MCF 10A (cell line): ENCODE measurements at regions not wholly inside any gene's neighbourhood (a gene's known extent, or its start where the extent isn't known, plus 50 kb on each side); places are given as distances from the start of the nearest gene placed in this dataset.

ENCODE experiments used
- BruUV-seq: library from RNA; stranded (reverse); fragments of 400-500 nt; replicated peaks from 2 replicates; lab custom pipeline; 2021; lab: Mats Ljungman, UMichigan
- CTCF ChIA-PET: fragments of 300-600 bp; sonication (Branson Sonifier 250); formaldehyde crosslinking; extraction: SDS; loops from one replicate; lab custom pipeline; 2021; ENCODE audit warnings: antibody characterized with exemption, inconsistent platforms; lab: Yijun Ruan, JAX
- POLR2A ChIA-PET: fragments of 300-600, 350-650 bp; sonication (Branson Sonifier 250); formaldehyde crosslinking; extraction: SDS; loops from one replicate; lab custom pipeline; 2020; ENCODE audit warnings: antibody characterized with exemption, inconsistent platforms; lab: Yijun Ruan, JAX
- DNase-seq: peaks from one replicate; pipeline ENCODE4 v3.0.0-alpha.2; 2018; ENCODE audit not compliant: unreplicated experiment
- H3K27ac Mint-ChIP-seq: one replicate; pipeline ENCODE4 v1.8.0; 2022; ENCODE audit warnings: mild to moderate bottlenecking, low read depth, mixed read lengths; ENCODE audit not compliant: unreplicated experiment
- H3K27me3 Mint-ChIP-seq: one replicate; pipeline ENCODE4 v1.8.0; 2022; ENCODE audit warnings: mixed read lengths; ENCODE audit not compliant: insufficient read depth, unreplicated experiment
- H3K36me3 Mint-ChIP-seq: one replicate; pipeline ENCODE4 v1.8.0; 2022; ENCODE audit warnings: mild to moderate bottlenecking, moderate library complexity, mixed read lengths; ENCODE audit not compliant: insufficient read depth, unreplicated experiment
- H3K4me1 Mint-ChIP-seq: one replicate; pipeline ENCODE4 v1.8.0; 2022; ENCODE audit warnings: mixed read lengths; ENCODE audit not compliant: insufficient read depth, unreplicated experiment
- H3K4me3 Mint-ChIP-seq: one replicate; pipeline ENCODE4 v1.8.0; 2022; ENCODE audit warnings: mild to moderate bottlenecking, moderate library complexity, mixed read lengths; ENCODE audit not compliant: unreplicated experiment
- H3K9me3 Mint-ChIP-seq: one replicate; pipeline ENCODE4 v1.8.0; 2022; ENCODE audit warnings: mixed read lengths; ENCODE audit not compliant: unreplicated experiment
- CTCF ChIP-seq: fragments of 200-600 bp; IDR thresholded peaks from one replicate; pipeline ENCODE4 v1.8.0; 2022; ENCODE audit warnings: antibody characterized with exemption, mild to moderate bottlenecking; ENCODE audit not compliant: unreplicated experiment
- intact Hi-C: fragments of 100-400 bp; cut with micrococcal nuclease; formaldehyde crosslinking; loops from 2 replicates; pipeline ENCODE4 v1.14.1; 2022

- Mint-ChIP-seq H3K4me3 (no peak overlapping the region), H3K9me3 (no peaks in the 10 kb centered on the region), H3K4me1 (peaks cover 15% of the 10 kb centered on the region), H3K27ac (no peak overlapping the region), H3K27me3 (no peaks in the 10 kb centered on the region), H3K36me3 (no peaks in the 10 kb centered on the region)
- intact Hi-C loops: no loop called here
- CTCF ChIA-PET: interaction anchor here (0.7 kb wide), 1 partner anchor 182 kb away, joined by 5 read pairs; no protein-coding TSS in a partner anchor
- no TSS peak for BruUV-seq
- POLR2A ChIA-PET: interaction anchor here (0.6 to 1.0 kb wide), 2 partner anchors 142 to 163 kb away, joined by 3 to 4 read pairs; partner anchors contain the start of gene TGFA
- DNase-seq: no peak
- TF ChIP-seq CTCF: no peak
Measured at GRCh38 chr2:70391259-70391658, 89.4 kb upstream of the FAM136A start.

GRCh38 chr2:70388813-70389212 is 86.9 kb upstream of the FAM136A start:
- no peak for DNase-seq
- ChIA-PET CTCF (interaction anchor here (0.8 to 1.2 kb wide), 3 partner anchors 56 to 163 kb away, joined by 3 to 4 read pairs (median 3); no protein-coding TSS in a partner anchor), POLR2A (interaction anchor here (1.1 to 1.8 kb wide), 5 partner anchors 12 to 215 kb away, joined by 3 to 4 read pairs (median 3); no protein-coding TSS in a partner anchor)
- no peak for TF ChIP-seq CTCF
- Mint-ChIP-seq H3K4me3 (no peak overlapping the region), H3K27ac (no peak overlapping the region), H3K9me3 (no peaks in the 10 kb centered on the region), H3K4me1 (peaks cover 15% of the 10 kb centered on the region), H3K36me3 (no peaks in the 10 kb centered on the region), H3K27me3 (no peaks in the 10 kb centered on the region)
- no TSS peak for BruUV-seq
- intact Hi-C loops: no loop called here

GRCh38 chr2:70388128-70388527 is 86.3 kb upstream of the FAM136A start:
- H3K9me3 Mint-ChIP-seq: no peaks in the 10 kb centered on the region
- ChIA-PET POLR2A (interaction anchor here (1.1 to 1.8 kb wide), 4 partner anchors 21 to 216 kb away, joined by 3 to 5 read pairs (median 4); no protein-coding TSS in a partner anchor), CTCF (interaction anchor here (0.8 to 1.6 kb wide), 4 partner anchors 57 to 229 kb away, joined by 3 to 4 read pairs (median 4); no protein-coding TSS in a partner anchor)
- no peak for TF ChIP-seq CTCF
- no peak overlapping the region for H3K27ac Mint-ChIP-seq
- no peaks in the 10 kb centered on the region for H3K27me3 Mint-ChIP-seq
- intact Hi-C loops: no loop called here
- no peak overlapping the region for H3K4me3 Mint-ChIP-seq
- peaks cover 15% of the 10 kb centered on the region for H3K4me1 Mint-ChIP-seq
- no peaks in the 10 kb centered on the region for H3K36me3 Mint-ChIP-seq
- BruUV-seq: no TSS peak
- DNase-seq: peak; percentile 57

- no peaks in the 10 kb centered on the region for H3K27me3 Mint-ChIP-seq
- H3K4me1 Mint-ChIP-seq: peaks cover 24% of the 10 kb centered on the region
- BruUV-seq: no TSS peak
- H3K4me3 Mint-ChIP-seq: no peak overlapping the region
- POLR2A ChIA-PET: no interaction called here
- no peak for TF ChIP-seq CTCF
- CTCF ChIA-PET: interaction anchor here (0.6 kb wide), 1 partner anchor 22 kb away, joined by 3 read pairs; no protein-coding TSS in a partner anchor
- H3K36me3 Mint-ChIP-seq: no peaks in the 10 kb centered on the region
- no peaks in the 10 kb centered on the region for H3K9me3 Mint-ChIP-seq
- peak; percentile 27 for DNase-seq
- H3K27ac Mint-ChIP-seq: no peak overlapping the region
- intact Hi-C loops: no loop called here
Measured at GRCh38 chr2:70385966-70386595, 84.2 kb upstream of the FAM136A start.
